C4-2B (cell line): ENCODE measurements at regions not wholly inside any gene's neighbourhood (a gene's known extent, or its start where the extent isn't known, plus 50 kb on each side); places are given as distances from the start of the nearest gene placed in this dataset.

Experiments used
- ZFX ChIP-seq: fragments of 450-650 bp; IDR thresholded peaks from 2 replicates; pipeline ENCODE4 v1.6.1; 2017
- TF ChIP-seq, protein P1 (sequence below): fragments of 450-650 bp; conservative IDR thresholded peaks from 2 replicates; pipeline ENCODE4 v1.5.1; 2017; ENCODE audit warnings: mild to moderate bottlenecking

DNA sequence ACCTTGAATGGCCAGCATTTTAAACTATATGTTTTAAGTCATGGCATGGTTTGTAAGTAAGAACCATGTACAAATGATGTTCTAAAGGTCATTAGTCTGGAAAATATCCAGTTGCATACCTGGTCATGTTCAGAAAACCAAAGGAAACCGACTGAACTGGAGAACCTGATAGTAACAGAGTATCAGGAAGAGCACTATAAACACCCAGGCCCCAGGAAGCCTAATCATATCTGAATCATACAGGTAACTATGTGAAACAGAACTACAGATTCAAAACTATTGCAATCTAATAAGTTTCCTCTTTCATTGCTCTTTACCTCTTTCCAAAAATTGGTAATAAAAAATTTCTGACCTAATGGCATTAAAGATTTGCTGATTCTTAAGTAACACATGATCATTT, 500.3 kb downstream of the ARHGEF28 start:
- TF ChIP-seq, protein P1, sequence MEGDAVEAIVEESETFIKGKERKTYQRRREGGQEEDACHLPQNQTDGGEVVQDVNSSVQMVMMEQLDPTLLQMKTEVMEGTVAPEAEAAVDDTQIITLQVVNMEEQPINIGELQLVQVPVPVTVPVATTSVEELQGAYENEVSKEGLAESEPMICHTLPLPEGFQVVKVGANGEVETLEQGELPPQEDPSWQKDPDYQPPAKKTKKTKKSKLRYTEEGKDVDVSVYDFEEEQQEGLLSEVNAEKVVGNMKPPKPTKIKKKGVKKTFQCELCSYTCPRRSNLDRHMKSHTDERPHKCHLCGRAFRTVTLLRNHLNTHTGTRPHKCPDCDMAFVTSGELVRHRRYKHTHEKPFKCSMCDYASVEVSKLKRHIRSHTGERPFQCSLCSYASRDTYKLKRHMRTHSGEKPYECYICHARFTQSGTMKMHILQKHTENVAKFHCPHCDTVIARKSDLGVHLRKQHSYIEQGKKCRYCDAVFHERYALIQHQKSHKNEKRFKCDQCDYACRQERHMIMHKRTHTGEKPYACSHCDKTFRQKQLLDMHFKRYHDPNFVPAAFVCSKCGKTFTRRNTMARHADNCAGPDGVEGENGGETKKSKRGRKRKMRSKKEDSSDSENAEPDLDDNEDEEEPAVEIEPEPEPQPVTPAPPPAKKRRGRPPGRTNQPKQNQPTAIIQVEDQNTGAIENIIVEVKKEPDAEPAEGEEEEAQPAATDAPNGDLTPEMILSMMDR, result no peak
- no peak for TF ChIP-seq ZFX
